OCI-LY7 (cell line): ENCODE measurements at regions not wholly inside any gene's neighbourhood (a gene's known extent, or its start where the extent isn't known, plus 50 kb on each side); places are given as distances from the start of the nearest gene placed in this dataset.

ENCODE experiments used
- BruUV-seq: library from RNA; stranded (reverse); fragments of 400-500 nt; replicated peaks from 2 replicates; lab custom pipeline; 2021; lab: Mats Ljungman, UMichigan
- CTCF ChIA-PET: fragments of 300-600 bp; sonication (Branson Sonifier 250); formaldehyde crosslinking; loops from one replicate; lab custom pipeline; 2022; ENCODE audit warnings: antibody characterized with exemption; ENCODE audit not compliant: unreplicated experiment; lab: Charles Lee
- POLR2A ChIA-PET: fragments of 300-600 bp; sonication (Branson Sonifier 250); formaldehyde crosslinking; loops from one replicate; lab custom pipeline; 2022; ENCODE audit warnings: antibody characterized with exemption; lab: Charles Lee
- DNase-seq: peaks from one replicate; pipeline ENCODE4 v3.0.0-alpha.2; 2015; ENCODE audit warnings: low spot score
- H2AFZ ChIP-seq: fragments of 200-600 bp; sonication (generic), shearing (Covaris generic); 2 replicates; pipeline ENCODE4 v1.6.1; 2014; ENCODE audit warnings: mild to moderate bottlenecking, antibody characterized with exemption, low read length, moderate library complexity
- H3K27ac ChIP-seq: fragments of 200-600 bp; sonication (generic); 2 replicates; pipeline ENCODE4 v1.5.1; 2014; ENCODE audit warnings: mixed run types, low read depth, mild to moderate bottlenecking, moderate library complexity, low read length, inconsistent platforms; ENCODE audit not compliant: poor library complexity, severe bottlenecking
- H3K36me3 ChIP-seq: fragments of 200-600 bp; sonication (generic); 2 replicates; pipeline ENCODE4 v1.6.1; 2014; ENCODE audit warnings: mild to moderate bottlenecking, antibody characterized with exemption, low read length, moderate library complexity, mixed read lengths; ENCODE audit not compliant: insufficient read depth
- H3K4me1 ChIP-seq: fragments of 200-600 bp; sonication (generic); 2 replicates; pipeline ENCODE4 v1.5.1; 2014; ENCODE audit warnings: mild to moderate bottlenecking, low read length; ENCODE audit not compliant: insufficient read depth, poor library complexity, severe bottlenecking
- H3K4me2 ChIP-seq: fragments of 200-600 bp; sonication (generic); 2 replicates; pipeline ENCODE4 v1.6.1; 2014; ENCODE audit warnings: mild to moderate bottlenecking, low read length
- H3K4me3 ChIP-seq: fragments of 200-600 bp; sonication (generic); 2 replicates; pipeline ENCODE4 v1.5.1; 2014; ENCODE audit warnings: mild to moderate bottlenecking, low read depth, low read length; ENCODE audit not compliant: poor library complexity, severe bottlenecking
- H3K79me2 ChIP-seq: fragments of 200-600 bp; sonication (generic); 2 replicates; pipeline ENCODE4 v1.6.1; 2016; ENCODE audit warnings: low read depth, mild to moderate bottlenecking, low read length, moderate library complexity, mixed read lengths; ENCODE audit not compliant: insufficient read depth
- H3K9me2 ChIP-seq: fragments of 200-600 bp; sonication (generic); 2 replicates; pipeline ENCODE4 v1.6.1; 2016; ENCODE audit warnings: mild to moderate bottlenecking, low read length, mixed read lengths; ENCODE audit not compliant: insufficient read depth
- H3K9me3 ChIP-seq: fragments of 200-600 bp; sonication (generic); 2 replicates; pipeline ENCODE4 v1.6.1; 2014; ENCODE audit warnings: mild to moderate bottlenecking, mixed run types, low read length, mixed read lengths
- H4K20me1 ChIP-seq: fragments of 200-600 bp; sonication (generic); 2 replicates; pipeline ENCODE4 v1.6.1; 2014; ENCODE audit warnings: mild to moderate bottlenecking, antibody characterized with exemption, low read length, moderate library complexity, mixed read lengths; ENCODE audit not compliant: insufficient read depth
- EZH2phosphoT487 ChIP-seq: fragments of 200-600 bp; sonication (generic); IDR thresholded peaks from 2 replicates; pipeline ENCODE4 v1.6.1; 2018; ENCODE audit warnings: low read depth, borderline replicate concordance, mild to moderate bottlenecking, mixed run types, antibody characterized with exemption, low read length, moderate library complexity, mixed read lengths
- intact Hi-C: fragments of 100-400 bp; cut with micrococcal nuclease; formaldehyde crosslinking; loops from one replicate; pipeline ENCODE4 v1.10.0; 2022; ENCODE audit not compliant: unreplicated experiment
- TF ChIP-seq, protein P1 (sequence below): fragments of 200-600 bp; sonication (generic); conservative IDR thresholded peaks from 2 replicates; pipeline ENCODE4 v1.5.1; 2014; ENCODE audit warnings: mild to moderate bottlenecking, antibody characterized with exemption, low read length, moderate library complexity, mixed read lengths

GRCh38 chr11:95554911-95555310, 234.7 kb downstream of the FAM76B start:
- H3K79me2 ChIP-seq, result no peaks in the 10 kb centered on the region
- DNase-seq, result no peak
- intact Hi-C loops, result no loop called here
- no peaks in the 10 kb centered on the region for H3K36me3 ChIP-seq
- H3K4me2 ChIP-seq, result no peak overlapping the region
- BruUV-seq, result no TSS peak
- no peaks in the 10 kb centered on the region for H3K9me2 ChIP-seq
- ChIA-PET CTCF (no interaction called here), POLR2A (interaction anchor here (0.5 kb wide), 1 partner anchor 344 kb away, joined by 3 read pairs; no protein-coding TSS in a partner anchor)
- H3K4me1 ChIP-seq, result no peaks in the 10 kb centered on the region
- no peaks in the 10 kb centered on the region for H3K9me3 ChIP-seq
- H2AFZ ChIP-seq, result no peak overlapping the region
- H3K27ac ChIP-seq, result no peak overlapping the region
- H4K20me1 ChIP-seq, result no peaks in the 10 kb centered on the region
- H3K4me3 ChIP-seq, result no peak overlapping the region
- TF ChIP-seq EZH2phosphoT487, result no peak
- TF ChIP-seq, protein P1, sequence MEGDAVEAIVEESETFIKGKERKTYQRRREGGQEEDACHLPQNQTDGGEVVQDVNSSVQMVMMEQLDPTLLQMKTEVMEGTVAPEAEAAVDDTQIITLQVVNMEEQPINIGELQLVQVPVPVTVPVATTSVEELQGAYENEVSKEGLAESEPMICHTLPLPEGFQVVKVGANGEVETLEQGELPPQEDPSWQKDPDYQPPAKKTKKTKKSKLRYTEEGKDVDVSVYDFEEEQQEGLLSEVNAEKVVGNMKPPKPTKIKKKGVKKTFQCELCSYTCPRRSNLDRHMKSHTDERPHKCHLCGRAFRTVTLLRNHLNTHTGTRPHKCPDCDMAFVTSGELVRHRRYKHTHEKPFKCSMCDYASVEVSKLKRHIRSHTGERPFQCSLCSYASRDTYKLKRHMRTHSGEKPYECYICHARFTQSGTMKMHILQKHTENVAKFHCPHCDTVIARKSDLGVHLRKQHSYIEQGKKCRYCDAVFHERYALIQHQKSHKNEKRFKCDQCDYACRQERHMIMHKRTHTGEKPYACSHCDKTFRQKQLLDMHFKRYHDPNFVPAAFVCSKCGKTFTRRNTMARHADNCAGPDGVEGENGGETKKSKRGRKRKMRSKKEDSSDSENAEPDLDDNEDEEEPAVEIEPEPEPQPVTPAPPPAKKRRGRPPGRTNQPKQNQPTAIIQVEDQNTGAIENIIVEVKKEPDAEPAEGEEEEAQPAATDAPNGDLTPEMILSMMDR, result no peak

DNA sequence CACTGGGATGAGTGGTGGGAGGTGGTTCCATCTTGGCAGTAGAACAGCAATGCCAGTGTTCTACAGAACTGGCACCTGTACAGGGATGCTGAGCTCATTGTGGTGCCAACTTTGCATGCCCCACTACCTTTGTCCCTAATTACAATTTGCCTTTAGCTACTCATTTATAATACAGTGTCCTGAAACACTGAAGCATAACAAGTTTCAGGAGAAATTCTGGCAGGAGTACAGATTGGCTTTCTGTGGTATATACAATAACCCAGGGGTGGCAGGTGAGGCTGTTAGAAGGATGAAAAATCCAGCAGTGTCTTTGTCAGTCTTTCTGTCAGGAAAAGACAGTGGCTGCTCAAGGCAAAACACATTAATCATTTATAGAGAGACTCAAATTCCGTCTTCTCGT, 240.3 kb downstream of the FAM76B start:
- H2AFZ ChIP-seq, result no peak overlapping the region
- H3K36me3 ChIP-seq, result no peaks in the 10 kb centered on the region
- TF ChIP-seq, protein P1, result no peak
- TF ChIP-seq EZH2phosphoT487, result no peak
- intact Hi-C loops, result loop anchor here (10.0 kb wide), 1 partner anchor 156 kb away; no protein-coding TSS in a partner anchor
- no peaks in the 10 kb centered on the region for H3K9me2 ChIP-seq
- H3K4me1 ChIP-seq, result no peaks in the 10 kb centered on the region
- H3K4me3 ChIP-seq, result no peak overlapping the region
- no peak overlapping the region for H3K27ac ChIP-seq
- no TSS peak for BruUV-seq
- ChIA-PET CTCF (no interaction called here), POLR2A (no interaction called here)
- no peaks in the 10 kb centered on the region for H3K9me3 ChIP-seq
- H4K20me1 ChIP-seq, result no peaks in the 10 kb centered on the region
- no peak for DNase-seq
- H3K79me2 ChIP-seq, result no peaks in the 10 kb centered on the region
- no peak overlapping the region for H3K4me2 ChIP-seq

GRCh38 chr11:95548416-95548815, 241.2 kb downstream of the FAM76B start:
- intact Hi-C loops, result loop anchor here (10.0 kb wide), 1 partner anchor 156 kb away; no protein-coding TSS in a partner anchor
- Histone ChIP-seq H3K4me2 (no peak overlapping the region), H3K4me1 (no peaks in the 10 kb centered on the region), H3K9me3 (no peaks in the 10 kb centered on the region), H2AFZ (no peak overlapping the region), H4K20me1 (no peaks in the 10 kb centered on the region), H3K27ac (no peak overlapping the region), H3K9me2 (no peaks in the 10 kb centered on the region), H3K79me2 (no peaks in the 10 kb centered on the region), H3K4me3 (no peak overlapping the region), H3K36me3 (no peaks in the 10 kb centered on the region)
- no peak for DNase-seq
- TF ChIP-seq, protein P1, result no peak
- TF ChIP-seq EZH2phosphoT487, result no peak
- BruUV-seq, result no TSS peak
- ChIA-PET CTCF (no interaction called here), POLR2A (no interaction called here)
